Upper lobe of left lung (tissue), 4 donors: ENCODE measurements at regions not wholly inside any gene's neighbourhood (a gene's known extent, or its start where the extent isn't known, plus 50 kb on each side); places are given as distances from the start of the nearest gene placed in this dataset.

Source experiments
- CTCF ChIP-seq, 6 experiments: fragments of 450-650 bp in 4 of 6; fragments of 200-600 bp in 2 of 6; sonication (generic) in 2 of 6; IDR thresholded peaks; one replicate each; pipeline ENCODE4 v1.5.1; 2016 to 2019; ENCODE audit warnings: antibody characterized with exemption in 6 of 6
- EP300 ChIP-seq, 4 donors: sonication (generic); formaldehyde crosslinking; IDR thresholded peaks; one replicate each; pipeline ENCODE4 v1.5.1; 2017; ENCODE audit warnings: antibody characterized with exemption in 4 of 4, control low read depth in 2 of 4
- POLR2AphosphoS5 ChIP-seq, 2 donors: sonication (generic); formaldehyde crosslinking; IDR thresholded peaks; one replicate each; pipeline ENCODE4 v1.5.1; 2017; ENCODE audit warnings: antibody characterized with exemption in 2 of 2

GRCh38 chr10:31669357-31669756, 259.3 kb downstream of the ARHGAP12 start:
- TF ChIP-seq CTCF (IDR thresholded peaks at IDR 0.05) = no peak
- no peak for TF ChIP-seq POLR2AphosphoS5 (IDR thresholded peaks at IDR 0.05)
- TF ChIP-seq EP300 (IDR thresholded peaks at IDR 0.05) = no peak
